ENCODE measurements at regions not wholly inside any gene's neighbourhood (a gene's known extent, or its start where the extent isn't known, plus 50 kb on each side); places are given as distances from the start of the nearest gene placed in this dataset.

GRCh38 chr12:107495604-107496003 is 190.0 kb upstream of the PWP1 start:
- Histone ChIP-seq H3K36me3 (ENCODE audit: control insufficient read depth in 2 of 2, insufficient read depth in 2 of 2, low read length in 2 of 2) (no peaks in the 10 kb centered on the region), H3K4me3 (ENCODE audit: low read length in 2 of 2) (no peak overlapping the region), H3K4me1 (ENCODE audit: control insufficient read depth in 2 of 2, insufficient read depth in 2 of 2, low read length in 2 of 2) (peaks cover 6 to 12% of the 10 kb centered on the region in 2 donors), H3K27me3 (ENCODE audit: control insufficient read depth in 2 of 2, insufficient read depth in 2 of 2, low read length in 2 of 2) (no peaks in the 10 kb centered on the region), H3K27ac (ENCODE audit: low read depth in 2 of 2, low read length in 2 of 2) (no peak overlapping the region), H3K9ac (ENCODE audit: low read depth in 1 of 2, low read length in 2 of 2) (no peak overlapping the region), H3K9me3 (ENCODE audit: control insufficient read depth in 2 of 2, low read length in 2 of 2) (no peaks in the 10 kb centered on the region)

GRCh38 chr12:107497231-107497630 is 188.4 kb upstream of the PWP1 start:
- Histone ChIP-seq H3K27ac (ENCODE audit: low read depth in 2 of 2, low read length in 2 of 2) (no peak overlapping the region), H3K36me3 (ENCODE audit: control insufficient read depth in 2 of 2, insufficient read depth in 2 of 2, low read length in 2 of 2) (no peaks in the 10 kb centered on the region), H3K27me3 (ENCODE audit: control insufficient read depth in 2 of 2, insufficient read depth in 2 of 2, low read length in 2 of 2) (no peaks in the 10 kb centered on the region), H3K4me3 (ENCODE audit: low read length in 2 of 2) (no peak overlapping the region), H3K9me3 (ENCODE audit: control insufficient read depth in 2 of 2, low read length in 2 of 2) (no peaks in the 10 kb centered on the region), H3K4me1 (ENCODE audit: control insufficient read depth in 2 of 2, insufficient read depth in 2 of 2, low read length in 2 of 2) (peaks cover 4 to 10% of the 10 kb centered on the region in 2 donors), H3K9ac (ENCODE audit: low read depth in 1 of 2, low read length in 2 of 2) (no peak overlapping the region)

- Histone ChIP-seq H3K36me3 (ENCODE audit: control insufficient read depth in 2 of 2, insufficient read depth in 2 of 2, low read length in 2 of 2) (no peaks in the 10 kb centered on the region), H3K4me3 (ENCODE audit: low read length in 2 of 2) (no peak overlapping the region), H3K9me3 (ENCODE audit: control insufficient read depth in 2 of 2, low read length in 2 of 2) (no peaks in the 10 kb centered on the region), H3K27me3 (ENCODE audit: control insufficient read depth in 2 of 2, insufficient read depth in 2 of 2, low read length in 2 of 2) (no peaks in the 10 kb centered on the region), H3K27ac (ENCODE audit: low read depth in 2 of 2, low read length in 2 of 2) (no peak overlapping the region), H3K9ac (ENCODE audit: low read depth in 1 of 2, low read length in 2 of 2) (no peak overlapping the region), H3K4me1 (ENCODE audit: control insufficient read depth in 2 of 2, insufficient read depth in 2 of 2, low read length in 2 of 2) (no peaks in the 10 kb centered on the region)
Measured at GRCh38 chr12:107500307-107500706, 185.3 kb upstream of the PWP1 start.

GRCh38 chr12:107501681-107502080 is 183.9 kb upstream of the PWP1 start:
- Histone ChIP-seq H3K27me3 (ENCODE audit: control insufficient read depth in 2 of 2, insufficient read depth in 2 of 2, low read length in 2 of 2) (no peaks in the 10 kb centered on the region), H3K36me3 (ENCODE audit: control insufficient read depth in 2 of 2, insufficient read depth in 2 of 2, low read length in 2 of 2) (no peaks in the 10 kb centered on the region), H3K4me1 (ENCODE audit: control insufficient read depth in 2 of 2, insufficient read depth in 2 of 2, low read length in 2 of 2) (no peaks in the 10 kb centered on the region), H3K27ac (ENCODE audit: low read depth in 2 of 2, low read length in 2 of 2) (no peak overlapping the region), H3K9ac (ENCODE audit: low read depth in 1 of 2, low read length in 2 of 2) (no peak overlapping the region), H3K4me3 (ENCODE audit: low read length in 2 of 2) (no peak overlapping the region), H3K9me3 (ENCODE audit: control insufficient read depth in 2 of 2, low read length in 2 of 2) (no peaks in the 10 kb centered on the region)

- Histone ChIP-seq H3K4me1 (ENCODE audit: control insufficient read depth in 2 of 2, insufficient read depth in 2 of 2, low read length in 2 of 2) (no peaks in the 10 kb centered on the region), H3K27ac (ENCODE audit: low read depth in 2 of 2, low read length in 2 of 2) (no peak overlapping the region), H3K36me3 (ENCODE audit: control insufficient read depth in 2 of 2, insufficient read depth in 2 of 2, low read length in 2 of 2) (no peaks in the 10 kb centered on the region), H3K4me3 (ENCODE audit: low read length in 2 of 2) (no peak overlapping the region), H3K27me3 (ENCODE audit: control insufficient read depth in 2 of 2, insufficient read depth in 2 of 2, low read length in 2 of 2) (no peaks in the 10 kb centered on the region), H3K9me3 (ENCODE audit: control insufficient read depth in 2 of 2, low read length in 2 of 2) (no peaks in the 10 kb centered on the region), H3K9ac (ENCODE audit: low read depth in 1 of 2, low read length in 2 of 2) (no peak overlapping the region)
Measured at GRCh38 chr12:107503129-107503855, 182.3 kb upstream of the PWP1 start.

- Histone ChIP-seq H3K27ac (ENCODE audit: low read depth in 2 of 2, low read length in 2 of 2) (no peak overlapping the region), H3K4me3 (ENCODE audit: low read length in 2 of 2) (no peak overlapping the region), H3K27me3 (ENCODE audit: control insufficient read depth in 2 of 2, insufficient read depth in 2 of 2, low read length in 2 of 2) (no peaks in the 10 kb centered on the region), H3K4me1 (ENCODE audit: control insufficient read depth in 2 of 2, insufficient read depth in 2 of 2, low read length in 2 of 2) (no peaks in the 10 kb centered on the region), H3K36me3 (ENCODE audit: control insufficient read depth in 2 of 2, insufficient read depth in 2 of 2, low read length in 2 of 2) (no peaks in the 10 kb centered on the region), H3K9me3 (ENCODE audit: control insufficient read depth in 2 of 2, low read length in 2 of 2) (no peaks in the 10 kb centered on the region), H3K9ac (ENCODE audit: low read depth in 1 of 2, low read length in 2 of 2) (no peak overlapping the region)
Measured at GRCh38 chr12:107503887-107504885, 181.4 kb upstream of the PWP1 start.

GRCh38 chr12:107509421-107509820 is 176.2 kb upstream of the PWP1 start:
- Histone ChIP-seq H3K4me1 (ENCODE audit: control insufficient read depth in 2 of 2, insufficient read depth in 2 of 2, low read length in 2 of 2) (no peaks in the 10 kb centered on the region), H3K27me3 (ENCODE audit: control insufficient read depth in 2 of 2, insufficient read depth in 2 of 2, low read length in 2 of 2) (no peaks in the 10 kb centered on the region), H3K36me3 (ENCODE audit: control insufficient read depth in 2 of 2, insufficient read depth in 2 of 2, low read length in 2 of 2) (no peaks in the 10 kb centered on the region), H3K9me3 (ENCODE audit: control insufficient read depth in 2 of 2, low read length in 2 of 2) (no peaks in the 10 kb centered on the region), H3K9ac (ENCODE audit: low read depth in 1 of 2, low read length in 2 of 2) (no peak overlapping the region), H3K4me3 (ENCODE audit: low read length in 2 of 2) (no peak overlapping the region), H3K27ac (ENCODE audit: low read depth in 2 of 2, low read length in 2 of 2) (no peak overlapping the region)

- H3K4me1 ChIP-seq (ENCODE audit: control insufficient read depth in 2 of 2, insufficient read depth in 2 of 2, low read length in 2 of 2): no peaks in the 10 kb centered on the region
- no peak overlapping the region for H3K27ac ChIP-seq (ENCODE audit: low read depth in 2 of 2, low read length in 2 of 2)
- H3K27me3 ChIP-seq (ENCODE audit: control insufficient read depth in 2 of 2, insufficient read depth in 2 of 2, low read length in 2 of 2): no peaks in the 10 kb centered on the region
- no peaks in the 10 kb centered on the region for H3K36me3 ChIP-seq (ENCODE audit: control insufficient read depth in 2 of 2, insufficient read depth in 2 of 2, low read length in 2 of 2)
- no peak overlapping the region for H3K9ac ChIP-seq (ENCODE audit: low read depth in 1 of 2, low read length in 2 of 2)
- no peaks in the 10 kb centered on the region for H3K9me3 ChIP-seq (ENCODE audit: control insufficient read depth in 2 of 2, low read length in 2 of 2)
- no peak overlapping the region for H3K4me3 ChIP-seq (ENCODE audit: low read length in 2 of 2)
Measured at GRCh38 chr12:107510211-107510610, 175.4 kb upstream of the PWP1 start.

GRCh38 chr12:107511292-107511691 is 174.3 kb upstream of the PWP1 start:
- no peak overlapping the region for H3K4me3 ChIP-seq (ENCODE audit: low read length in 2 of 2)
- H3K4me1 ChIP-seq (ENCODE audit: control insufficient read depth in 2 of 2, insufficient read depth in 2 of 2, low read length in 2 of 2): no peaks in the 10 kb centered on the region
- no peaks in the 10 kb centered on the region for H3K9me3 ChIP-seq (ENCODE audit: control insufficient read depth in 2 of 2, low read length in 2 of 2)
- no peaks in the 10 kb centered on the region for H3K27me3 ChIP-seq (ENCODE audit: control insufficient read depth in 2 of 2, insufficient read depth in 2 of 2, low read length in 2 of 2)
- no peaks in the 10 kb centered on the region for H3K36me3 ChIP-seq (ENCODE audit: control insufficient read depth in 2 of 2, insufficient read depth in 2 of 2, low read length in 2 of 2)
- no peak overlapping the region for H3K9ac ChIP-seq (ENCODE audit: low read depth in 1 of 2, low read length in 2 of 2)
- no peak overlapping the region for H3K27ac ChIP-seq (ENCODE audit: low read depth in 2 of 2, low read length in 2 of 2)

- H3K4me3 ChIP-seq (ENCODE audit: low read length in 2 of 2): no peak overlapping the region
- H3K27me3 ChIP-seq (ENCODE audit: control insufficient read depth in 2 of 2, insufficient read depth in 2 of 2, low read length in 2 of 2): no peaks in the 10 kb centered on the region
Measured at GRCh38 chr12:107512391-107512790, 173.2 kb upstream of the PWP1 start.

More at GRCh38 chr12:107512391-107512790, 173.2 kb upstream of the PWP1 start:
- Histone ChIP-seq H3K9ac (ENCODE audit: low read depth in 1 of 2, low read length in 2 of 2) (no peak overlapping the region), H3K36me3 (ENCODE audit: control insufficient read depth in 2 of 2, insufficient read depth in 2 of 2, low read length in 2 of 2) (no peaks in the 10 kb centered on the region), H3K4me1 (ENCODE audit: control insufficient read depth in 2 of 2, insufficient read depth in 2 of 2, low read length in 2 of 2) (no peaks in the 10 kb centered on the region), H3K9me3 (ENCODE audit: control insufficient read depth in 2 of 2, low read length in 2 of 2) (no peaks in the 10 kb centered on the region), H3K27ac (ENCODE audit: low read depth in 2 of 2, low read length in 2 of 2) (no peak overlapping the region)

Data from mucosa of rectum (tissue), 2 donors.